Heart left ventricle (tissue), 13 donors: ENCODE measurements at regions not wholly inside any gene's neighbourhood (a gene's known extent, or its start where the extent isn't known, plus 50 kb on each side); places are given as distances from the start of the nearest gene placed in this dataset.
"Not testable (repeated sequence)": the region's sequence is repeated elsewhere in the genome, so short reads cannot be mapped to it uniquely, and the experiment has no call there.

Experiments used
- POLR2A ChIP-seq, 2 donors: fragments of 450-650 bp; IDR thresholded peaks; one replicate each; pipeline ENCODE4 v1.6.1; 2017; ENCODE audit warnings: antibody characterized with exemption in 2 of 2, mild to moderate bottlenecking in 2 of 2, moderate library complexity in 2 of 2
- TF ChIP-seq, protein P1 (sequence below), 12 donors: fragments of 200-600 bp; sonication (generic) in 4 of 12; IDR thresholded peaks; one replicate each; pipeline versions ENCODE4 v1.5.0 to v1.8.0; 2018 to 2022; ENCODE audit warnings: antibody characterized with exemption in 12 of 12, mild to moderate bottlenecking in 5 of 12
- donor health status: ischemic (EF 13 %, LVEDD 7.1; RV severe dilation, severe dysfunction).
- donor health status: DM: no; HTN: yes; CAD: no.
- donor health status: DM: no; HTN: no; CAD: no.
- donor health status: ischemic (EF 25% LVEDD 6.9; RV normal size, moderate dysfunction).
- donor health status: ischemic (EF 25% LVEDD 5.7; RV mildly dilated, moderate dysfunction).
- donor health status: ischemic (EF 35%, LVEDD 5.7; RV mildly dilated, moderate dysfunction).
- donor health status: nonischemic (EF 11% LVEDD 7.7; RV severe dilation, severe dysfunction).
- donor health status: DM: yes; HTN: yes; CAD: no.
- donor health status: PGD.
- donor health status: ischemic (EF 29% LVEDD 5.4; RV normal size, mild dysfunction).
- donor health status: nonischemic (EF 23%, LVEDD 6.1; RV moderate dilation, normal function).

DNA sequence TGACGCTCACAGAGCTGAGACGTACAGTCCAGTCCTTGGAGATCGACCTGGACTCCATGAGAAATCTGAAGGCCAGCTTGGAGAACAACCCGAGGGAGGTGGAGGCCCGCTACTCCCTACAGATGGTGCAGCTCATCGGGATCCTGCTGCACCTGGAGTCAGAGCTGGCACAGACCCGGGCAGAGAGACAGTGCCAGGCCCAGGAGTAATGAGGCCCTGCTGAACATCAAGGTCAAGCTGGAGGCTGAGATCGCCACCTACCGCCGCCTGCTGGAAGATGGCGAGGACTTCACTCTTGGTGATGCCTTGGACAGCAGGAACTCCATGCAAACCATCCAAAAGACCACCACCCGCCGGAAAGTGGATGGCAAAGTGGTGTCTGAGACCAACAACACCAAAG lies 681.4 kb downstream of the PCDH11X start:
- not testable (repeated sequence) for TF ChIP-seq POLR2A (IDR thresholded peaks at IDR 0.05)
- TF ChIP-seq, protein P1, sequence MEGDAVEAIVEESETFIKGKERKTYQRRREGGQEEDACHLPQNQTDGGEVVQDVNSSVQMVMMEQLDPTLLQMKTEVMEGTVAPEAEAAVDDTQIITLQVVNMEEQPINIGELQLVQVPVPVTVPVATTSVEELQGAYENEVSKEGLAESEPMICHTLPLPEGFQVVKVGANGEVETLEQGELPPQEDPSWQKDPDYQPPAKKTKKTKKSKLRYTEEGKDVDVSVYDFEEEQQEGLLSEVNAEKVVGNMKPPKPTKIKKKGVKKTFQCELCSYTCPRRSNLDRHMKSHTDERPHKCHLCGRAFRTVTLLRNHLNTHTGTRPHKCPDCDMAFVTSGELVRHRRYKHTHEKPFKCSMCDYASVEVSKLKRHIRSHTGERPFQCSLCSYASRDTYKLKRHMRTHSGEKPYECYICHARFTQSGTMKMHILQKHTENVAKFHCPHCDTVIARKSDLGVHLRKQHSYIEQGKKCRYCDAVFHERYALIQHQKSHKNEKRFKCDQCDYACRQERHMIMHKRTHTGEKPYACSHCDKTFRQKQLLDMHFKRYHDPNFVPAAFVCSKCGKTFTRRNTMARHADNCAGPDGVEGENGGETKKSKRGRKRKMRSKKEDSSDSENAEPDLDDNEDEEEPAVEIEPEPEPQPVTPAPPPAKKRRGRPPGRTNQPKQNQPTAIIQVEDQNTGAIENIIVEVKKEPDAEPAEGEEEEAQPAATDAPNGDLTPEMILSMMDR (IDR thresholded peaks at IDR 0.05), result not testable (repeated sequence)
